ENCODE measurements at regions not wholly inside any gene's neighbourhood (a gene's known extent, or its start where the extent isn't known, plus 50 kb on each side); places are given as distances from the start of the nearest gene placed in this dataset.

DNA sequence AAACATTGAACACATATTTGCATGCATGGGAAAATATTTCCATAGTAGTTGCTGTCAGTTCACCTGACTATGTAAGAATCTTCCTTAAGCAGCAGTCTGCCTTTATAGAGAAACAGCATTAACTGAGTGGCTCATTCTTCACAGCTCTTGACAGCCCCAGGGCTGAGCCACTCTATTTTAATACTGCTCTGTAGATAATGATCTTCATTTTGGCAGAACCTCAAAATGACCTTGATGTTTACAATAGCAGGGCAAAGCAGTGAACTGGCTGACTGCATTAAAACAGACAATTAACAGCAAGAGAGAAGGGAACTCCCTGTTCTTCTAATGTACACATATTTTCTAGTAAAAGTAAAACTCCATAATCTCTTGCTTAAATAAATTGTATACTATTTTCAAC is 580.6 kb upstream of the SOX11 start:
- no peak for TF ChIP-seq POLR2A (IDR thresholded peaks at IDR 0.05; ENCODE audit: low read depth)
- TF ChIP-seq, protein P1, sequence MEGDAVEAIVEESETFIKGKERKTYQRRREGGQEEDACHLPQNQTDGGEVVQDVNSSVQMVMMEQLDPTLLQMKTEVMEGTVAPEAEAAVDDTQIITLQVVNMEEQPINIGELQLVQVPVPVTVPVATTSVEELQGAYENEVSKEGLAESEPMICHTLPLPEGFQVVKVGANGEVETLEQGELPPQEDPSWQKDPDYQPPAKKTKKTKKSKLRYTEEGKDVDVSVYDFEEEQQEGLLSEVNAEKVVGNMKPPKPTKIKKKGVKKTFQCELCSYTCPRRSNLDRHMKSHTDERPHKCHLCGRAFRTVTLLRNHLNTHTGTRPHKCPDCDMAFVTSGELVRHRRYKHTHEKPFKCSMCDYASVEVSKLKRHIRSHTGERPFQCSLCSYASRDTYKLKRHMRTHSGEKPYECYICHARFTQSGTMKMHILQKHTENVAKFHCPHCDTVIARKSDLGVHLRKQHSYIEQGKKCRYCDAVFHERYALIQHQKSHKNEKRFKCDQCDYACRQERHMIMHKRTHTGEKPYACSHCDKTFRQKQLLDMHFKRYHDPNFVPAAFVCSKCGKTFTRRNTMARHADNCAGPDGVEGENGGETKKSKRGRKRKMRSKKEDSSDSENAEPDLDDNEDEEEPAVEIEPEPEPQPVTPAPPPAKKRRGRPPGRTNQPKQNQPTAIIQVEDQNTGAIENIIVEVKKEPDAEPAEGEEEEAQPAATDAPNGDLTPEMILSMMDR (IDR thresholded peaks at IDR 0.05) = no peak
